ENCODE measurements at regions not wholly inside any gene's neighbourhood (a gene's known extent, or its start where the extent isn't known, plus 50 kb on each side); places are given as distances from the start of the nearest gene placed in this dataset.

DNA sequence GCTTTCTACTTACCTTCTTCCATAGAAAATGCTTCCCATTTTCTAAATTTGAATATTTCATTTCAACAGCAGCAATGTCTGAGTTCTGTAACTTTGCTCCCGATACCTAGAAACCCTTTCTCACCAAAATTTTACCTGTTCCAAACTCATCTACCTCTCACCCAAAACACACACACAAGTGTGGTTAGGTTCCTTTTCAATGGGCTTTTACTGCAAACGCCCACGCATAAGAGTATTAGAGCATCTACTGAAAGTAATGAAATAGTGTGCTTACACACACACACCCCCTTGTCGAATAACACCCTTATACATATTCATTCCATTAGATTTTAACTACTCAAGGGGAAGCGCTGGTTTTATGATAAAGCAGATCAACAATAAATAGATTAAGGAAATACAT is 610.3 kb upstream of the AADAT start:
- FAIRE-seq (no peak), DNase-seq (ENCODE audit: low read depth in 1 of 2, low spot score in 1 of 2) (no peak), ATAC-seq (no peak)
- H3K4me1 ChIP-seq, result no peaks in the 10 kb centered on the region
- TF ChIP-seq, protein P1, sequence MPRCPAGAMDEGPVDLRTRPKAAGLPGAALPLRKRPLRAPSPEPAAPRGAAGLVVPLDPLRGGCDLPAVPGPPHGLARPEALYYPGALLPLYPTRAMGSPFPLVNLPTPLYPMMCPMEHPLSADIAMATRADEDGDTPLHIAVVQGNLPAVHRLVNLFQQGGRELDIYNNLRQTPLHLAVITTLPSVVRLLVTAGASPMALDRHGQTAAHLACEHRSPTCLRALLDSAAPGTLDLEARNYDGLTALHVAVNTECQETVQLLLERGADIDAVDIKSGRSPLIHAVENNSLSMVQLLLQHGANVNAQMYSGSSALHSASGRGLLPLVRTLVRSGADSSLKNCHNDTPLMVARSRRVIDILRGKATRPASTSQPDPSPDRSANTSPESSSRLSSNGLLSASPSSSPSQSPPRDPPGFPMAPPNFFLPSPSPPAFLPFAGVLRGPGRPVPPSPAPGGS (IDR thresholded peaks at IDR 0.05), result no peak
- no peak for TF ChIP-seq REST (IDR thresholded peaks at IDR 0.05)
- TF ChIP-seq SMC3 (IDR thresholded peaks at IDR 0.05), result no peak
- ChIA-PET POLR2A (no interaction called here), CTCF (no interaction called here)
- H3K27ac ChIP-seq, result no peak overlapping the region
- WGBS (ENCODE audit: missing lambda C conversion rate), result 49% methylated on average over 5 of the region's 5 CpGs
- no peak overlapping the region for H3K4me2 ChIP-seq
- H3K9me3 ChIP-seq, result no peaks in the 10 kb centered on the region
- H3K4me3 ChIP-seq, result no peak overlapping the region

- no peak for FAIRE-seq
- no peak for DNase-seq (ENCODE audit: low read depth in 1 of 2, low spot score in 1 of 2)
- Histone ChIP-seq H3K4me3 (no peak overlapping the region), H3K4me2 (no peak overlapping the region), H3K27ac (no peak overlapping the region), H3K4me1 (no peaks in the 10 kb centered on the region), H3K9me3 (no peaks in the 10 kb centered on the region)
- CTCF ChIA-PET, result no interaction called here
- no peak for ATAC-seq
- TF ChIP-seq RAD21 (conservative IDR thresholded peaks at IDR 0.05 in 1 of 2, IDR thresholded peaks at IDR 0.05 in 1 of 2) (no peak), KDM1A (IDR thresholded peaks at IDR 0.05; ENCODE audit: low read depth) (no peak), NFE2L2 (conservative IDR thresholded peaks at IDR 0.05; ENCODE audit: low read length) (no peak), FOSL2 (IDR thresholded peaks at IDR 0.05) (no peak), FOSL2 (CRISPR knock-in tag; IDR thresholded peaks at IDR 0.05) (no peak), JUN (IDR thresholded peaks at IDR 0.05) (no peak), EHMT2 (IDR thresholded peaks at IDR 0.05; ENCODE audit: low read depth) (no peak), PHF8 (IDR thresholded peaks at IDR 0.05; ENCODE audit: borderline replicate concordance, low read depth) (no peak), ESRRA (IDR thresholded peaks at IDR 0.05; ENCODE audit: borderline replicate concordance, low read length) (no peak)
- TF ChIP-seq, protein P2, sequence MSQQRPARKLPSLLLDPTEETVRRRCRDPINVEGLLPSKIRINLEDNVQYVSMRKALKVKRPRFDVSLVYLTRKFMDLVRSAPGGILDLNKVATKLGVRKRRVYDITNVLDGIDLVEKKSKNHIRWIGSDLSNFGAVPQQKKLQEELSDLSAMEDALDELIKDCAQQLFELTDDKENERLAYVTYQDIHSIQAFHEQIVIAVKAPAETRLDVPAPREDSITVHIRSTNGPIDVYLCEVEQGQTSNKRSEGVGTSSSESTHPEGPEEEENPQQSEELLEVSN (IDR thresholded peaks at IDR 0.05; ENCODE audit: borderline replicate concordance, low read depth), result no peak
- TF ChIP-seq, protein P3, sequence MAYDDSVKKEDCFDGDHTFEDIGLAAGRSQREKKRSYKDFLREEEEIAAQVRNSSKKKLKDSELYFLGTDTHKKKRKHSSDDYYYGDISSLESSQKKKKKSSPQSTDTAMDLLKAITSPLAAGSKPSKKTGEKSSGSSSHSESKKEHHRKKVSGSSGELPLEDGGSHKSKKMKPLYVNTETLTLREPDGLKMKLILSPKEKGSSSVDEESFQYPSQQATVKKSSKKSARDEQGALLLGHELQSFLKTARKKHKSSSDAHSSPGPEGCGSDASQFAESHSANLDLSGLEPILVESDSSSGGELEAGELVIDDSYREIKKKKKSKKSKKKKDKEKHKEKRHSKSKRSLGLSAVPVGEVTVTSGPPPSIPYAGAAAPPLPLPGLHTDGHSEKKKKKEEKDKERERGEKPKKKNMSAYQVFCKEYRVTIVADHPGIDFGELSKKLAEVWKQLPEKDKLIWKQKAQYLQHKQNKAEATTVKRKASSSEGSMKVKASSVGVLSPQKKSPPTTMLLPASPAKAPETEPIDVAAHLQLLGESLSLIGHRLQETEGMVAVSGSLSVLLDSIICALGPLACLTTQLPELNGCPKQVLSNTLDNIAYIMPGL (CRISPR knock-in tag; IDR thresholded peaks at IDR 0.05; ENCODE audit: borderline replicate concordance), result no peak
- POLR2A ChIA-PET, result no interaction called here
- 4% methylated on average over 1 of the region's 1 CpG for WGBS (ENCODE audit: missing lambda C conversion rate)
Measured at GRCh38 chr4:170698334-170698733, 608.6 kb upstream of the AADAT start.

GRCh38 chr4:170697845-170698244 is 608.1 kb upstream of the AADAT start:
- no peak for TF ChIP-seq BHLHE40 (IDR thresholded peaks at IDR 0.05; ENCODE audit: low read depth, low read length)
- no peak for TF ChIP-seq ZFP36 (IDR thresholded peaks at IDR 0.05; ENCODE audit: borderline replicate concordance, partially characterized antibody)
- TF ChIP-seq TFCP2L1 (CRISPR knock-in tag; IDR thresholded peaks at IDR 0.05), result no peak
- TF ChIP-seq MAX (IDR thresholded peaks at IDR 0.05), result no peak
- no peak for TF ChIP-seq SMC3 (IDR thresholded peaks at IDR 0.05)
- no peak for TF ChIP-seq RARB (CRISPR knock-in tag; IDR thresholded peaks at IDR 0.05)
- TF ChIP-seq KDM1A (IDR thresholded peaks at IDR 0.05; ENCODE audit: low read depth), result no peak
- no peak for TF ChIP-seq HDAC2 (IDR thresholded peaks at IDR 0.05)
- TF ChIP-seq CBX8 (IDR thresholded peaks at IDR 0.05), result no peak
- TF ChIP-seq, protein P2 (IDR thresholded peaks at IDR 0.05; ENCODE audit: borderline replicate concordance, low read depth), result no peak
- 11% methylated on average over 2 of the region's 2 CpGs for WGBS (ENCODE audit: missing lambda C conversion rate)
- ChIA-PET POLR2A (no interaction called here), CTCF (no interaction called here)
- Histone ChIP-seq H3K4me3 (no peak overlapping the region), H3K9me3 (no peaks in the 10 kb centered on the region), H3K27ac (no peak overlapping the region), H3K4me1 (no peaks in the 10 kb centered on the region), H3K4me2 (no peak overlapping the region)
- FAIRE-seq, result no peak
- no peak for DNase-seq (ENCODE audit: low read depth in 1 of 2, low spot score in 1 of 2)
- ATAC-seq, result no peak

Measured in A549 (cell line).